ENCODE measurements at regions not wholly inside any gene's neighbourhood (a gene's known extent, or its start where the extent isn't known, plus 50 kb on each side); places are given as distances from the start of the nearest gene placed in this dataset.
"Not testable (repeated sequence)": the region's sequence is repeated elsewhere in the genome, so short reads cannot be mapped to it uniquely, and the experiment has no call there.

DNA sequence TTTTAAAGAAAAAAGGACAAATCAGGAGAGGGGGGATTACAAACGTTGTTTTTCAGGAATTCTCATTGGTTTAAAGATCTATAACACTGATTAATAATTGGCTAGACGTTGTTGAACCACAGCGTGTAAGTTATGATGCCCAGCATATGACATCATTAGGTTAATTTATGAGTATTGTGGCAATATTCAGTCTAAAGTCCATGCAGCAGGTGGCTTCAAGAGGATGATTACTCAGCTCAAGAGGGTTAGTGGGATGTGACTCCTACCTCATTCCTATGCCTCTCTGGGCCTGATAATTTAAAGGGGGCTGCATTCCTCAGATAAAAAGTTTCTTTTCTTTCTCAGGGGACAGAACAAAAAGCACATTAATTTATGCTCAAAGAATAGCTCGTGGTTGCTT, 1309.0 kb downstream of the EPHA7 start:
- DNase-seq (ENCODE audit: low read depth, low spot score), result no peak
- H3K9me3 ChIP-seq (ENCODE audit: insufficient read depth, low read length), result no peaks in the 10 kb centered on the region
- H3K9ac ChIP-seq (ENCODE audit: insufficient read length, low read depth), result no peak overlapping the region
- no peak overlapping the region for H3K4me3 ChIP-seq (ENCODE audit: insufficient read length, low read depth)
- no peaks in the 10 kb centered on the region for H3K27me3 ChIP-seq (ENCODE audit: insufficient read depth, insufficient read length)
- TF ChIP-seq YY1 (IDR thresholded peaks at IDR 0.05; ENCODE audit: insufficient read depth, insufficient read length) (no peak), SUZ12 (IDR thresholded peaks at IDR 0.05; ENCODE audit: extremely low read depth, insufficient read depth, insufficient read length) (no peak), ZNF274 (IDR thresholded peaks at IDR 0.05; ENCODE audit: low read depth, low read length) (no peak)
- no peaks in the 10 kb centered on the region for H3K36me3 ChIP-seq (ENCODE audit: insufficient read depth, insufficient read length, low read length)
- no peaks in the 10 kb centered on the region for H3K4me1 ChIP-seq (ENCODE audit: insufficient read depth, insufficient read length)

DNA sequence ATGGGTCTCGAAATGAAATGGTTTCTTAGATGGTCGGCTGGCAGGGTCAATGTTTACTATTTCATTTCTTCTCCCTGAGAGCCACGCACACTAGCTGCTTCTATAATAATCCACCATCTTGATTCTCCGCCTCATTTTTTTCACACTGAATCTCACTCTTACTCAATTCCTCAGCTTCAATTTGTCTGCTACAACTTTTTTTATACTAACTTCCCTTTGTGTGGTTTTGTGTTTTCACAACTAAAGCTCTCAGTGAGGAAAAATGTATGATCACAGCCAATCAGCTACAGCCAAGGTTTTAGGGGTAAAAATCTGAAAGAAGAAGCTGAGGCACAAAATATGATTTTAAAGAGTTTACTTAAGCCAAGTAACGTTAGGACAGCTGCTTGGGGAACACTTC, 1309.4 kb downstream of the EPHA7 start:
- H3K4me3 ChIP-seq (ENCODE audit: insufficient read length, low read depth), result no peak overlapping the region
- no peak for DNase-seq (ENCODE audit: low read depth, low spot score)
- TF ChIP-seq SUZ12 (IDR thresholded peaks at IDR 0.05; ENCODE audit: extremely low read depth, insufficient read depth, insufficient read length) (no peak), ZNF274 (IDR thresholded peaks at IDR 0.05; ENCODE audit: low read depth, low read length) (no peak), YY1 (IDR thresholded peaks at IDR 0.05; ENCODE audit: insufficient read depth, insufficient read length) (no peak)

DNA sequence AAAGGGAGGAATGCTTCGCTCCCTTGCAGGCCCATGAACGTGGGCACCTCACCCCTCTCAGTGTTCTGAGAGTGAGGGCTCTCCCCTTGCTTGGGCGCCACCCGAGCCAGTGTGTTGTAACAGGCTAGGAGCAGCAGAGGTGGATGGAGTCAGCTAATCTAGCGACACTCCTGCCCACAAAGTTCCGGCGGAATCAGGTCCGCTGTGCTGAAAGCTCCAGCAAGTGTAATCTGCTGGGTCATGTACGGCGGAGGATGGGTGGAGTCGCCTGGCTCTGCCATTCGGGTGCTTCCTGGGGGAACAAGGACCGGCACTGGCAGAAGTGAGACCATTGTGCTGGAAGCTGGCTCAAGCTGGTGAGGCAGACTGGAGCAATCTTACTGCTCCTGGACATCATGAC, 1310.1 kb downstream of the EPHA7 start:
- TF ChIP-seq ZNF274 (IDR thresholded peaks at IDR 0.05; ENCODE audit: low read depth, low read length) (no peak), YY1 (IDR thresholded peaks at IDR 0.05; ENCODE audit: insufficient read depth, insufficient read length) (no peak), SUZ12 (IDR thresholded peaks at IDR 0.05; ENCODE audit: extremely low read depth, insufficient read depth, insufficient read length) (no peak)
- H3K9me3 ChIP-seq (ENCODE audit: insufficient read depth, low read length), result no peaks in the 10 kb centered on the region
- no peak for DNase-seq (ENCODE audit: low read depth, low spot score)
- no peaks in the 10 kb centered on the region for H3K4me1 ChIP-seq (ENCODE audit: insufficient read depth, insufficient read length)
- H3K27me3 ChIP-seq (ENCODE audit: insufficient read depth, insufficient read length), result no peaks in the 10 kb centered on the region
- H3K9ac ChIP-seq (ENCODE audit: insufficient read length, low read depth), result no peak overlapping the region
- H3K36me3 ChIP-seq (ENCODE audit: insufficient read depth, insufficient read length, low read length), result no peaks in the 10 kb centered on the region
- no peak overlapping the region for H3K4me3 ChIP-seq (ENCODE audit: insufficient read length, low read depth)

More for the DNA sequence above, 1309.4 kb downstream of the EPHA7 start:
- Histone ChIP-seq H3K9ac (ENCODE audit: insufficient read length, low read depth) (no peak overlapping the region), H3K4me1 (ENCODE audit: insufficient read depth, insufficient read length) (no peaks in the 10 kb centered on the region), H3K36me3 (ENCODE audit: insufficient read depth, insufficient read length, low read length) (no peaks in the 10 kb centered on the region), H3K9me3 (ENCODE audit: insufficient read depth, low read length) (no peaks in the 10 kb centered on the region), H3K27me3 (ENCODE audit: insufficient read depth, insufficient read length) (no peaks in the 10 kb centered on the region)

DNA sequence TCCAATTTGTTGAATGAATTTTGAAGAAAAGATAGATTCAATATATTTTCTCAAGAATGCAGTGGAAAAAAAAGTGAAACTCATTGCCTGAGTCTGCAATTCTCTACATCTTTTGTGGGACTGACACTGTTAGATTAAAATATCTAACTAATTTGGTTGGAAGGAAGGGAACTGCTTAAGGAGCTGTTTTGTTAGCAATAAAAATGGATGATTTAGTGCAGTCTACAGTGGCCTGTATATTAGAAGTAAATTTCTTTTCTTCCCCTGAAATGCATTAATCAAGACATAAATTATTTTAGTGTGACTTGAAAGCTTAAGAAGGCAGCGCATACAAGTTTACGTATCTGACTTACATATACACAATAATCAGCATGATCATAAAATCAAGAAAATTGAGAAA, 1332.6 kb downstream of the EPHA7 start:
- no peak for TF ChIP-seq YY1 (IDR thresholded peaks at IDR 0.05; ENCODE audit: insufficient read depth, insufficient read length)
- TF ChIP-seq SUZ12 (IDR thresholded peaks at IDR 0.05; ENCODE audit: extremely low read depth, insufficient read depth, insufficient read length), result no peak
- TF ChIP-seq ZNF274 (IDR thresholded peaks at IDR 0.05; ENCODE audit: low read depth, low read length), result no peak
- DNase-seq (ENCODE audit: low read depth, low spot score), result no peak
- Histone ChIP-seq H3K4me3 (ENCODE audit: insufficient read length, low read depth) (no peak overlapping the region), H3K36me3 (ENCODE audit: insufficient read depth, insufficient read length, low read length) (no peaks in the 10 kb centered on the region), H3K9me3 (ENCODE audit: insufficient read depth, low read length) (no peaks in the 10 kb centered on the region), H3K9ac (ENCODE audit: insufficient read length, low read depth) (no peak overlapping the region), H3K4me1 (ENCODE audit: insufficient read depth, insufficient read length) (no peaks in the 10 kb centered on the region), H3K27me3 (ENCODE audit: insufficient read depth, insufficient read length) (no peaks in the 10 kb centered on the region)

DNA sequence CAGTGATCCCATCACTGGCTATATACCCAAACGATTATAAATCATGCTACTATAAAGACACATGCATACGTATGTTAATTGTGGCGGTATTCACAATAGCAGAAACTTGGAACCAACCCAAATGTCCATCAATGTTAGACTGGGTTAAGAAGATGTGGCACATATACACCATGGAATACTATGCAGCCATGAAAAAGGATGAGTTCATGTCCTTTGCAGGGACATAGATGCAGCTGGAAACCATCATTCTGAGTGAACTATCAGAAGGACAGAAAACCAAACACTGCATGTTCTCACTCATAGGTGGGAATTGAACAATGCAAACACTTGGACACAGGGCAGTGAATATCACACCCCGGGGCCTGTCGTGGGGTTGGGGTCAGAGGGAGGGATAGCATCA, 1335.4 kb downstream of the EPHA7 start:
- not testable (repeated sequence) for H3K27me3 ChIP-seq (ENCODE audit: insufficient read depth, insufficient read length); H3K9me3 ChIP-seq (ENCODE audit: insufficient read depth, low read length); H3K36me3 ChIP-seq (ENCODE audit: insufficient read depth, insufficient read length, low read length); H3K4me1 ChIP-seq (ENCODE audit: insufficient read depth, insufficient read length); H3K4me3 ChIP-seq (ENCODE audit: insufficient read length, low read depth); DNase-seq (ENCODE audit: low read depth, low spot score); H3K9ac ChIP-seq (ENCODE audit: insufficient read length, low read depth)

DNA sequence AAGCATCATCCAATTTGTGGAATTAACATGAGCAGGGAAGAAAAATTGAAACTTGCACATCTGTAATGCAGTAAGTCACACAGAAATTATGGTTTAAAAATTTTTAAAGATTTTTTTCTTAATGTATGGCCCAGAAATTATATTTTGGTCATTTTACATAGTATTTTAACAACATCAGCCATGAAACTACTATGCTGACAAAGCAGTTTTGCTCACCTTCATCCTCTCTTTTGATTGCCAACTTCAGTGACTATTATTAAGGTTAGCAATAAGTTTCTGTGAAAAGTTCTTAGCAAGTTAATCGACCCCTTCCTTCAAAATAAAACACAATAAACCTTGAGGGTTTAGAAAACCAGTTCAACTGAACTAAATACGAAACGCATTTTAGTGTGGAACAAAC, 1347.0 kb downstream of the EPHA7 start:
- H3K9ac ChIP-seq (ENCODE audit: insufficient read length, low read depth), result no peak overlapping the region
- no peaks in the 10 kb centered on the region for H3K9me3 ChIP-seq (ENCODE audit: insufficient read depth, low read length)
- no peak for DNase-seq (ENCODE audit: low read depth, low spot score)
- H3K4me1 ChIP-seq (ENCODE audit: insufficient read depth, insufficient read length), result no peaks in the 10 kb centered on the region
- no peak overlapping the region for H3K4me3 ChIP-seq (ENCODE audit: insufficient read length, low read depth)
- H3K36me3 ChIP-seq (ENCODE audit: insufficient read depth, insufficient read length, low read length), result no peaks in the 10 kb centered on the region
- no peaks in the 10 kb centered on the region for H3K27me3 ChIP-seq (ENCODE audit: insufficient read depth, insufficient read length)
- no peak for TF ChIP-seq SUZ12 (IDR thresholded peaks at IDR 0.05; ENCODE audit: extremely low read depth, insufficient read depth, insufficient read length)
- TF ChIP-seq ZNF274 (IDR thresholded peaks at IDR 0.05; ENCODE audit: low read depth, low read length), result no peak
- no peak for TF ChIP-seq YY1 (IDR thresholded peaks at IDR 0.05; ENCODE audit: insufficient read depth, insufficient read length)

DNA sequence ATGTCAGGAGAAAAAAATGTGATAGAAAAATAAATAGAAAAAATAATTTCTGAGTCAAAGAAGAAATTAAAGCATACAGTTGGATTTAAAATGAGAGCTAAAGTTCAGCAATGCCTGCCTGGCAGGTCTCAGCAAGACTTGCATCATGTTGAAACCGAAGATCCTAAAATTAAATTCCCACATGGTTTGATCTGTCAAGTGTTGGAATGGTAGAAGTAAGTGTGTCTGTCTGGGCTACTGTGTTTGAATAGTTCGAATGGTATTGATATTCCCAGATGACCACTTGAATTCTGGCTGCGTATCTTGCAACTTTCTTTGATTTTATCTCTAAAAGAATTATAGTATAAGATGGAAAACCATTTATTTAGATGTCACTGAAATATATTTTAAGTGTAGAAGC, 1349.6 kb downstream of the EPHA7 start:
- Histone ChIP-seq H3K27me3 (ENCODE audit: insufficient read depth, insufficient read length) (no peaks in the 10 kb centered on the region), H3K4me3 (ENCODE audit: insufficient read length, low read depth) (no peak overlapping the region), H3K9ac (ENCODE audit: insufficient read length, low read depth) (no peak overlapping the region), H3K4me1 (ENCODE audit: insufficient read depth, insufficient read length) (no peaks in the 10 kb centered on the region), H3K36me3 (ENCODE audit: insufficient read depth, insufficient read length, low read length) (no peaks in the 10 kb centered on the region), H3K9me3 (ENCODE audit: insufficient read depth, low read length) (no peaks in the 10 kb centered on the region)
- no peak for TF ChIP-seq YY1 (IDR thresholded peaks at IDR 0.05; ENCODE audit: insufficient read depth, insufficient read length)
- no peak for TF ChIP-seq ZNF274 (IDR thresholded peaks at IDR 0.05; ENCODE audit: low read depth, low read length)
- no peak for DNase-seq (ENCODE audit: low read depth, low spot score)

DNA sequence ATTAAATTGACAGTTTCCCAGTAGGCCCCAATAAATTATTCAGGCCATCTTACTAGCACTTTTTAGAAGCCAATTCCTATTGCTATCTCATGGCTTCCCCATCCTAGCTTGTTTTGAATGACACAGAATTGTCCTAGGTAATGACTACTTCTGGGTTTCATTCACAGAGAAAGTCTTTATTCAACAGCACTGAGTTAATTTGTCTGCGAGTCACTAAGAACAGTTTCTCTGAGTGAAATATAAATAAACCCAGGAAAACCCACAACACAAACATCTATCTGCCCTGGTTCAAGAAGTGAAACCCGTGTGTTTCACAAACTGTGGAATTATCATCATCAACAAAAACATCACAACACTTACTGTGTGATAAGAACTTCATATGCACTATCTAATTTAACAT, 1366.8 kb downstream of the EPHA7 start:
- DNase-seq (ENCODE audit: low read depth, low spot score), result no peak
- no peaks in the 10 kb centered on the region for H3K4me1 ChIP-seq (ENCODE audit: insufficient read depth, insufficient read length)
- no peaks in the 10 kb centered on the region for H3K27me3 ChIP-seq (ENCODE audit: insufficient read depth, insufficient read length)
- no peak for TF ChIP-seq ZNF274 (IDR thresholded peaks at IDR 0.05; ENCODE audit: low read depth, low read length)
- TF ChIP-seq YY1 (IDR thresholded peaks at IDR 0.05; ENCODE audit: insufficient read depth, insufficient read length), result no peak
- TF ChIP-seq SUZ12 (IDR thresholded peaks at IDR 0.05; ENCODE audit: extremely low read depth, insufficient read depth, insufficient read length), result no peak
- no peak overlapping the region for H3K4me3 ChIP-seq (ENCODE audit: insufficient read length, low read depth)
- no peaks in the 10 kb centered on the region for H3K36me3 ChIP-seq (ENCODE audit: insufficient read depth, insufficient read length, low read length)
- no peak overlapping the region for H3K9ac ChIP-seq (ENCODE audit: insufficient read length, low read depth)
- H3K9me3 ChIP-seq (ENCODE audit: insufficient read depth, low read length), result no peaks in the 10 kb centered on the region
